ENCODE measurements at regions not wholly inside any gene's neighbourhood (a gene's known extent, or its start where the extent isn't known, plus 50 kb on each side); places are given as distances from the start of the nearest gene placed in this dataset.
"Not testable (repeated sequence)": the region's sequence is repeated elsewhere in the genome, so short reads cannot be mapped to it uniquely, and the experiment has no call there.

GRCh38 chr4:97123573-97123972 is 1019.7 kb downstream of the STPG2 start:
- DNase-seq, result no peak

GRCh38 chr4:97132435-97132834 is 1010.8 kb downstream of the STPG2 start:
- DNase-seq, result no peak

GRCh38 chr4:97134456-97134855 is 1008.8 kb downstream of the STPG2 start:
- no peak for DNase-seq

- DNase-seq, result no peak
These were observed 1003.5 kb downstream of the STPG2 start for GRCh38 chr4:97139791-97140190.

- no peak for DNase-seq
These were observed 1002.7 kb downstream of the STPG2 start for GRCh38 chr4:97140545-97140944.

- not testable (repeated sequence) for DNase-seq
These were observed 1001.9 kb downstream of the STPG2 start for GRCh38 chr4:97141332-97141731.

- no peak for DNase-seq
These were observed 1000.9 kb downstream of the STPG2 start for GRCh38 chr4:97142410-97142809.

- no peak for DNase-seq
These were observed 1000.4 kb downstream of the STPG2 start for GRCh38 chr4:97142893-97143292.

- DNase-seq, result no peak
These were observed 999.1 kb downstream of the STPG2 start for GRCh38 chr4:97144199-97144598.

GRCh38 chr4:97150966-97151365 is 992.3 kb downstream of the STPG2 start:
- DNase-seq, result no peak

- no peak for DNase-seq
These were observed 991.1 kb downstream of the STPG2 start for GRCh38 chr4:97152149-97152548.

- no peak for DNase-seq
These were observed 990.2 kb downstream of the STPG2 start for GRCh38 chr4:97153042-97153441.

GRCh38 chr4:97159625-97160024 is 983.7 kb downstream of the STPG2 start:
- DNase-seq, result no peak

GRCh38 chr4:97185233-97185632 is 958.0 kb downstream of the STPG2 start:
- DNase-seq, result no peak

GRCh38 chr4:97197106-97197505 is 946.2 kb downstream of the STPG2 start:
- no peak for DNase-seq

- no peak for DNase-seq
These were observed 934.5 kb downstream of the STPG2 start for GRCh38 chr4:97208749-97209148.

GRCh38 chr4:97215409-97215941 is 927.8 kb downstream of the STPG2 start:
- no peak for DNase-seq

- DNase-seq, result no peak
These were observed 927.2 kb downstream of the STPG2 start for GRCh38 chr4:97216046-97216445.

GRCh38 chr4:97235521-97235920 is 907.8 kb downstream of the STPG2 start:
- no peak for DNase-seq

GRCh38 chr4:97238956-97239666 is 904.2 kb downstream of the STPG2 start:
- DNase-seq, result no peak

- no peak for DNase-seq
These were observed 903.6 kb downstream of the STPG2 start for GRCh38 chr4:97239667-97239997.

- no peak for DNase-seq
These were observed 890.6 kb downstream of the STPG2 start for GRCh38 chr4:97252615-97253154.

GRCh38 chr4:97262769-97263168 is 880.5 kb downstream of the STPG2 start:
- DNase-seq, result no peak

- no peak for DNase-seq
These were observed 873.2 kb downstream of the STPG2 start for GRCh38 chr4:97270051-97270450.

- DNase-seq, result no peak
These were observed 863.9 kb downstream of the STPG2 start for GRCh38 chr4:97279391-97279790.
